ENCODE measurements at regions not wholly inside any gene's neighbourhood (a gene's known extent, or its start where the extent isn't known, plus 50 kb on each side); places are given as distances from the start of the nearest gene placed in this dataset.
"Not testable (repeated sequence)": the region's sequence is repeated elsewhere in the genome, so short reads cannot be mapped to it uniquely, and the experiment has no call there.

GRCh38 chr11:101786421-101786820 lies 128.4 kb upstream of the CEP126 start:
- Histone ChIP-seq H2AFZ (ENCODE audit: low read length) (no peak overlapping the region), H2BK120ac (ENCODE audit: low read depth, low read length) (no peak overlapping the region), H3K79me1 (ENCODE audit: low read depth, low read length) (no peaks in the 10 kb centered on the region), H2BK12ac (ENCODE audit: low read length) (no peak overlapping the region), H4K8ac (ENCODE audit: low read depth, low read length) (no peak overlapping the region), H3K4ac (ENCODE audit: low read length) (no peak overlapping the region), H2BK5ac (ENCODE audit: low read length) (no peak overlapping the region), H3K4me1 (ENCODE audit: control insufficient read depth in 2 of 2, insufficient read depth in 1 of 2, low read depth in 1 of 2, low read length in 2 of 2) (no peaks in the 10 kb centered on the region), H3K27me3 (ENCODE audit: control insufficient read depth in 3 of 3, insufficient read depth in 3 of 3, low read depth in 1 of 3, low read length in 3 of 3) (no peaks in the 10 kb centered on the region), H3K27ac (replicated peaks; ENCODE audit: low read length) (no peak overlapping the region), H3K23ac (ENCODE audit: low read depth, low read length, poor library complexity) (no peak overlapping the region), H3K4me2 (ENCODE audit: insufficient read depth, low read length, poor library complexity, severe bottlenecking) (no peak overlapping the region), H3K4me3 (ENCODE audit: low read length in 2 of 2) (no peak overlapping the region), H3K14ac (ENCODE audit: low read length) (no peak overlapping the region), H3K18ac (ENCODE audit: low read length) (no peak overlapping the region), H2AK5ac (ENCODE audit: low read depth, low read length) (no peak overlapping the region), H3K9ac (ENCODE audit: low read depth, low read length, poor library complexity) (no peak overlapping the region), H4K91ac (ENCODE audit: low read depth, low read length, poor library complexity) (no peak overlapping the region), H3K36me3 (replicated peaks in 1 of 2; ENCODE audit: control insufficient read depth in 2 of 2, insufficient read depth in 2 of 2, low read length in 2 of 2) (no peaks in the 10 kb centered on the region), H3K9me3 (replicated peaks in 1 of 2; ENCODE audit: control insufficient read depth in 2 of 2, insufficient read depth in 1 of 2, low read depth in 1 of 2, low read length in 2 of 2) (no peaks in the 10 kb centered on the region), H2BK15ac (ENCODE audit: low read length) (no peak overlapping the region)
- no peak for DNase-seq (ENCODE audit: low spot score)

- not testable (repeated sequence) for H3K18ac ChIP-seq (ENCODE audit: low read length); H3K27ac ChIP-seq (replicated peaks; ENCODE audit: low read length); H2BK120ac ChIP-seq (ENCODE audit: low read depth, low read length); H2BK15ac ChIP-seq (ENCODE audit: low read length); H4K91ac ChIP-seq (ENCODE audit: low read depth, low read length, poor library complexity); H2AFZ ChIP-seq (ENCODE audit: low read length); H2BK5ac ChIP-seq (ENCODE audit: low read length); H2BK12ac ChIP-seq (ENCODE audit: low read length); H3K4me3 ChIP-seq (ENCODE audit: low read length in 2 of 2); H4K8ac ChIP-seq (ENCODE audit: low read depth, low read length); H3K36me3 ChIP-seq (replicated peaks in 1 of 2; ENCODE audit: control insufficient read depth in 2 of 2, insufficient read depth in 2 of 2, low read length in 2 of 2); H3K79me1 ChIP-seq (ENCODE audit: low read depth, low read length); H3K9ac ChIP-seq (ENCODE audit: low read depth, low read length, poor library complexity); H3K23ac ChIP-seq (ENCODE audit: low read depth, low read length, poor library complexity); H3K27me3 ChIP-seq (ENCODE audit: control insufficient read depth in 3 of 3, insufficient read depth in 3 of 3, low read depth in 1 of 3, low read length in 3 of 3); DNase-seq (ENCODE audit: low spot score); H3K14ac ChIP-seq (ENCODE audit: low read length); H3K4me2 ChIP-seq (ENCODE audit: insufficient read depth, low read length, poor library complexity, severe bottlenecking); H3K4me1 ChIP-seq (ENCODE audit: control insufficient read depth in 2 of 2, insufficient read depth in 1 of 2, low read depth in 1 of 2, low read length in 2 of 2); H3K4ac ChIP-seq (ENCODE audit: low read length); H3K9me3 ChIP-seq (replicated peaks in 1 of 2; ENCODE audit: control insufficient read depth in 2 of 2, insufficient read depth in 1 of 2, low read depth in 1 of 2, low read length in 2 of 2); H2AK5ac ChIP-seq (ENCODE audit: low read depth, low read length)
- no CpG with 5 or more reads among the region's 1 CpG for WGBS, 2 donors (ENCODE audit: extremely low coverage in 2 of 2, insufficient read length in 2 of 2, insufficient replicate concordance in 1 of 2)
Observed at GRCh38 chr11:101779167-101779566, 135.6 kb upstream of the CEP126 start.

- no peak overlapping the region for H3K18ac ChIP-seq (ENCODE audit: low read length)
- H2BK120ac ChIP-seq (ENCODE audit: low read depth, low read length), result no peak overlapping the region
- H3K4me3 ChIP-seq (ENCODE audit: low read length in 2 of 2), result no peak overlapping the region
- DNase-seq (ENCODE audit: low spot score), result no peak
- H2BK5ac ChIP-seq (ENCODE audit: low read length), result no peak overlapping the region
- H3K14ac ChIP-seq (ENCODE audit: low read length), result no peak overlapping the region
- no peaks in the 10 kb centered on the region for H3K4me1 ChIP-seq (ENCODE audit: control insufficient read depth in 2 of 2, insufficient read depth in 1 of 2, low read depth in 1 of 2, low read length in 2 of 2)
- no peak overlapping the region for H2AK5ac ChIP-seq (ENCODE audit: low read depth, low read length)
- no peak overlapping the region for H3K4ac ChIP-seq (ENCODE audit: low read length)
- no CpG with 5 or more reads among the region's 1 CpG for WGBS, 2 donors (ENCODE audit: extremely low coverage in 2 of 2, insufficient read length in 2 of 2, insufficient replicate concordance in 1 of 2)
- no peaks in the 10 kb centered on the region for H3K27me3 ChIP-seq (ENCODE audit: control insufficient read depth in 3 of 3, insufficient read depth in 3 of 3, low read depth in 1 of 3, low read length in 3 of 3)
- H3K27ac ChIP-seq (replicated peaks; ENCODE audit: low read length), result no peak overlapping the region
- peaks cover 0 to 3% of the 10 kb centered on the region in 2 donors for H3K9me3 ChIP-seq (replicated peaks in 1 of 2; ENCODE audit: control insufficient read depth in 2 of 2, insufficient read depth in 1 of 2, low read depth in 1 of 2, low read length in 2 of 2)
- no peaks in the 10 kb centered on the region for H3K79me1 ChIP-seq (ENCODE audit: low read depth, low read length)
- no peak overlapping the region for H2BK12ac ChIP-seq (ENCODE audit: low read length)
- no peak overlapping the region for H4K91ac ChIP-seq (ENCODE audit: low read depth, low read length, poor library complexity)
- H4K8ac ChIP-seq (ENCODE audit: low read depth, low read length), result no peak overlapping the region
- no peak overlapping the region for H2BK15ac ChIP-seq (ENCODE audit: low read length)
- H3K9ac ChIP-seq (ENCODE audit: low read depth, low read length, poor library complexity), result no peak overlapping the region
- H3K23ac ChIP-seq (ENCODE audit: low read depth, low read length, poor library complexity), result no peak overlapping the region
- no peak overlapping the region for H3K4me2 ChIP-seq (ENCODE audit: insufficient read depth, low read length, poor library complexity, severe bottlenecking)
- no peak overlapping the region for H2AFZ ChIP-seq (ENCODE audit: low read length)
- H3K36me3 ChIP-seq (replicated peaks in 1 of 2; ENCODE audit: control insufficient read depth in 2 of 2, insufficient read depth in 2 of 2, low read length in 2 of 2), result no peaks in the 10 kb centered on the region
Observed at GRCh38 chr11:101777476-101777875, 137.3 kb upstream of the CEP126 start.

GRCh38 chr11:101775033-101775432 lies 139.8 kb upstream of the CEP126 start:
- H2BK12ac ChIP-seq (ENCODE audit: low read length), result no peak overlapping the region
- H3K27me3 ChIP-seq (ENCODE audit: control insufficient read depth in 3 of 3, insufficient read depth in 3 of 3, low read depth in 1 of 3, low read length in 3 of 3), result no peaks in the 10 kb centered on the region
- no peak overlapping the region for H4K91ac ChIP-seq (ENCODE audit: low read depth, low read length, poor library complexity)
- no peak overlapping the region for H3K27ac ChIP-seq (replicated peaks; ENCODE audit: low read length)
- H4K8ac ChIP-seq (ENCODE audit: low read depth, low read length), result no peak overlapping the region
- no peaks in the 10 kb centered on the region for H3K79me1 ChIP-seq (ENCODE audit: low read depth, low read length)
- H2BK15ac ChIP-seq (ENCODE audit: low read length), result no peak overlapping the region
- no peaks in the 10 kb centered on the region for H3K4me1 ChIP-seq (ENCODE audit: control insufficient read depth in 2 of 2, insufficient read depth in 1 of 2, low read depth in 1 of 2, low read length in 2 of 2)
- DNase-seq (ENCODE audit: low spot score), result no peak
- no peak overlapping the region for H3K4me3 ChIP-seq (ENCODE audit: low read length in 2 of 2)
- H3K4me2 ChIP-seq (ENCODE audit: insufficient read depth, low read length, poor library complexity, severe bottlenecking), result no peak overlapping the region
- H3K14ac ChIP-seq (ENCODE audit: low read length), result no peak overlapping the region
- no peak overlapping the region for H3K4ac ChIP-seq (ENCODE audit: low read length)
- no peak overlapping the region for H3K9ac ChIP-seq (ENCODE audit: low read depth, low read length, poor library complexity)
- WGBS, 2 donors (ENCODE audit: extremely low coverage in 2 of 2, insufficient read length in 2 of 2, insufficient replicate concordance in 1 of 2), result no CpG with 5 or more reads among the region's 6 CpGs
- H3K9me3 ChIP-seq (replicated peaks in 1 of 2; ENCODE audit: control insufficient read depth in 2 of 2, insufficient read depth in 1 of 2, low read depth in 1 of 2, low read length in 2 of 2), result peaks cover 0 to 3% of the 10 kb centered on the region in 2 donors
- no peaks in the 10 kb centered on the region for H3K36me3 ChIP-seq (replicated peaks in 1 of 2; ENCODE audit: control insufficient read depth in 2 of 2, insufficient read depth in 2 of 2, low read length in 2 of 2)
- no peak overlapping the region for H2AK5ac ChIP-seq (ENCODE audit: low read depth, low read length)
- no peak overlapping the region for H2AFZ ChIP-seq (ENCODE audit: low read length)
- no peak overlapping the region for H2BK120ac ChIP-seq (ENCODE audit: low read depth, low read length)
- H3K23ac ChIP-seq (ENCODE audit: low read depth, low read length, poor library complexity), result no peak overlapping the region
- H2BK5ac ChIP-seq (ENCODE audit: low read length), result no peak overlapping the region
- no peak overlapping the region for H3K18ac ChIP-seq (ENCODE audit: low read length)
